GM18909 (cell line): ENCODE measurements at regions not wholly inside any gene's neighbourhood (a gene's known extent, or its start where the extent isn't known, plus 50 kb on each side); places are given as distances from the start of the nearest gene placed in this dataset.

Source experiments
- ATAC-seq: cut with Tn5 transposase; IDR thresholded peaks from one replicate; pipeline ENCODE4 v1.9.1; 2021; ENCODE audit warnings: mild to moderate bottlenecking; ENCODE audit not compliant: unreplicated experiment, poor library complexity

GRCh38 chr15:88323468-88323867 lies 66.9 kb upstream of the NTRK3 start:
- ATAC-seq, result no peak

GRCh38 chr15:88322461-88322860 lies 65.9 kb upstream of the NTRK3 start:
- no peak for ATAC-seq

GRCh38 chr15:88321271-88321670 lies 64.7 kb upstream of the NTRK3 start:
- ATAC-seq, result no peak

- ATAC-seq, result no peak
These were observed 60.0 kb upstream of the NTRK3 start for GRCh38 chr15:88316586-88316985.

- ATAC-seq, result no peak
These were observed 58.8 kb upstream of the NTRK3 start for GRCh38 chr15:88315221-88315878.

GRCh38 chr15:88312941-88313579 lies 56.5 kb upstream of the NTRK3 start:
- ATAC-seq, result no peak

- no peak for ATAC-seq
These were observed 52.8 kb upstream of the NTRK3 start for GRCh38 chr15:88309363-88309762.

- no peak for ATAC-seq
These were observed 50.8 kb upstream of the NTRK3 start for GRCh38 chr15:88307344-88307743.
